ENCODE measurements at regions not wholly inside any gene's neighbourhood (a gene's known extent, or its start where the extent isn't known, plus 50 kb on each side); places are given as distances from the start of the nearest gene placed in this dataset.

DNA sequence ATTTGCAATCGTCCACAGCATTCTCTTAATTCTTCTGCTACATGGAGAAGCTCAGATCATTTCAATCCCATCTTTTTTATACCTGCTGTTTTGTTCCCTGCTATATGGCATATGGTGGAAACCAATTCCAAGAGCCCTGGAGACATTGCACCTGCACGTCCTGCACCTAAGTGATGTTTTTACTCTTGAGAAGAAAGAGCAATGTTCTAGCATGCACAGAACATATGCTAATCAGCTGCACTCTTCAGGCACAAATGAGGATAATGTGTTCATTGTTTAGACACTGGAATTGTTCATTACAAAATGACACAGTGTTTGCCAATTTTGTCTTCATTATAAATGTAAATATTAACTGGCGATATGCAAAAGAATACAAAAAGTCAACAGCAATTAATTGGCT, 935.8 kb downstream of the TLE4 start:
- H3K4me2 ChIP-seq (ENCODE audit: low read depth, low read length) = no peak overlapping the region
- H3K27me3 ChIP-seq (replicated peaks; ENCODE audit: insufficient read depth, low read length) = no peaks in the 10 kb centered on the region
- no peaks in the 10 kb centered on the region for H3F3A ChIP-seq (ENCODE audit: insufficient read depth, low read length)
- DNase-seq = no peak
- H3K27ac ChIP-seq (ENCODE audit: low read length) = no peak overlapping the region
- no peaks in the 10 kb centered on the region for H3K79me2 ChIP-seq (ENCODE audit: low read length)
- H3K36me3 ChIP-seq (replicated peaks; ENCODE audit: insufficient read depth, low read length) = no peaks in the 10 kb centered on the region
- TF ChIP-seq EZH2 (optimal IDR thresholded peaks at IDR 0.05; ENCODE audit: low read depth, low read length) (no peak), EZH2phosphoT487 (IDR thresholded peaks at IDR 0.05; ENCODE audit: low read length) (no peak)
- TF ChIP-seq, protein P1, sequence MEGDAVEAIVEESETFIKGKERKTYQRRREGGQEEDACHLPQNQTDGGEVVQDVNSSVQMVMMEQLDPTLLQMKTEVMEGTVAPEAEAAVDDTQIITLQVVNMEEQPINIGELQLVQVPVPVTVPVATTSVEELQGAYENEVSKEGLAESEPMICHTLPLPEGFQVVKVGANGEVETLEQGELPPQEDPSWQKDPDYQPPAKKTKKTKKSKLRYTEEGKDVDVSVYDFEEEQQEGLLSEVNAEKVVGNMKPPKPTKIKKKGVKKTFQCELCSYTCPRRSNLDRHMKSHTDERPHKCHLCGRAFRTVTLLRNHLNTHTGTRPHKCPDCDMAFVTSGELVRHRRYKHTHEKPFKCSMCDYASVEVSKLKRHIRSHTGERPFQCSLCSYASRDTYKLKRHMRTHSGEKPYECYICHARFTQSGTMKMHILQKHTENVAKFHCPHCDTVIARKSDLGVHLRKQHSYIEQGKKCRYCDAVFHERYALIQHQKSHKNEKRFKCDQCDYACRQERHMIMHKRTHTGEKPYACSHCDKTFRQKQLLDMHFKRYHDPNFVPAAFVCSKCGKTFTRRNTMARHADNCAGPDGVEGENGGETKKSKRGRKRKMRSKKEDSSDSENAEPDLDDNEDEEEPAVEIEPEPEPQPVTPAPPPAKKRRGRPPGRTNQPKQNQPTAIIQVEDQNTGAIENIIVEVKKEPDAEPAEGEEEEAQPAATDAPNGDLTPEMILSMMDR (IDR thresholded peaks at IDR 0.05; ENCODE audit: low read length) = no peak
- H3K9me3 ChIP-seq (replicated peaks; ENCODE audit: insufficient read depth, low read length) = no peaks in the 10 kb centered on the region
- H3K4me3 ChIP-seq (ENCODE audit: low read length) = no peak overlapping the region
- H3K9ac ChIP-seq (ENCODE audit: low read length) = no peak overlapping the region
- no peak overlapping the region for H2AFZ ChIP-seq (ENCODE audit: low read length)
- H3K4me1 ChIP-seq (ENCODE audit: low read length) = no peaks in the 10 kb centered on the region
- H3K9me2 ChIP-seq (replicated peaks; ENCODE audit: insufficient read depth, low read length) = no peaks in the 10 kb centered on the region
- H4K20me1 ChIP-seq (ENCODE audit: insufficient read depth, low read length) = no peaks in the 10 kb centered on the region

DNA sequence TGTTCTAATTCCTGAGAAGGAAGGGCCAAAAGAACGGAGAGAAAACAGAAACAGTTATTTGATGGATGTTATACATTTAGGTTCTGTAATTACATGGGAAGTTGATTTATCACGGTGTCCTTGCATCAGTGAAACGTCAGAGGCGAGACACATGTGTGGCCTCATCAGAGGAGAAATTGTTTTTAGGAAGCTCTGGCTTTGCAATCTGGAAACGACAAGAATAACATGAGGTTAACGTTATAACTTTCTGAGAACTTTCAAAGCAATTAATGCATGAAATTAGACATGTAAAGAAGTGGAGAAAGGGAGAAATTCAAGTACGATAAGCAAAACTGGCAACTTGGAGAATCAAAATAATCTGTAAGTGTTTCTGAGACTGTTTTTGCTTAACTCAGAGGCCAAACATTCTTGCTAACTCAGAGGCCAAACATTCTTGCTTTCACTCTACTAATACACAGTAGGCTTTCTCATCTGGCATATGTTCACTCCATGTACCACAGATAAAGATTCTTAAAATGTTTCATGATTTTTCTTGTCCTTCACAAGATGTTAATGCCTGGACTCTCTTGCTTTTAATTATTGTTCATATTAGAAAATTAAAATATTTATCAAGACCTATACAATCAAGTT, 933.0 kb downstream of the TLE4 start:
- Histone ChIP-seq H2AFZ (ENCODE audit: low read length) (no peak overlapping the region), H3K9me3 (replicated peaks; ENCODE audit: insufficient read depth, low read length) (no peaks in the 10 kb centered on the region)
- no peak for DNase-seq

GRCh38 chr9:80503671-80504281, 932.0 kb downstream of the TLE4 start:
- H3F3A ChIP-seq (ENCODE audit: insufficient read depth, low read length) = no peaks in the 10 kb centered on the region
- no peak for DNase-seq
- no peak overlapping the region for H3K4me2 ChIP-seq (ENCODE audit: low read depth, low read length)
- H4K20me1 ChIP-seq (ENCODE audit: insufficient read depth, low read length) = no peaks in the 10 kb centered on the region
- TF ChIP-seq EZH2 (optimal IDR thresholded peaks at IDR 0.05; ENCODE audit: low read depth, low read length) (no peak), EZH2phosphoT487 (IDR thresholded peaks at IDR 0.05; ENCODE audit: low read length) (no peak)
- TF ChIP-seq, protein P1 (IDR thresholded peaks at IDR 0.05; ENCODE audit: low read length) = no peak
- H3K27me3 ChIP-seq (replicated peaks; ENCODE audit: insufficient read depth, low read length) = no peaks in the 10 kb centered on the region
- no peaks in the 10 kb centered on the region for H3K4me1 ChIP-seq (ENCODE audit: low read length)
- no peak overlapping the region for H3K9ac ChIP-seq (ENCODE audit: low read length)
- no peaks in the 10 kb centered on the region for H3K79me2 ChIP-seq (ENCODE audit: low read length)
- H3K9me3 ChIP-seq (replicated peaks; ENCODE audit: insufficient read depth, low read length) = no peaks in the 10 kb centered on the region
- no peaks in the 10 kb centered on the region for H3K9me2 ChIP-seq (replicated peaks; ENCODE audit: insufficient read depth, low read length)
- H3K36me3 ChIP-seq (replicated peaks; ENCODE audit: insufficient read depth, low read length) = no peaks in the 10 kb centered on the region
- no peak overlapping the region for H3K27ac ChIP-seq (ENCODE audit: low read length)
- no peak overlapping the region for H3K4me3 ChIP-seq (ENCODE audit: low read length)
- H2AFZ ChIP-seq (ENCODE audit: low read length) = no peak overlapping the region

More for the DNA sequence above, 933.0 kb downstream of the TLE4 start:
- Histone ChIP-seq H3K9ac (ENCODE audit: low read length) (no peak overlapping the region), H3K9me2 (replicated peaks; ENCODE audit: insufficient read depth, low read length) (no peaks in the 10 kb centered on the region), H3K79me2 (ENCODE audit: low read length) (no peaks in the 10 kb centered on the region), H3K4me1 (ENCODE audit: low read length) (no peaks in the 10 kb centered on the region), H3K27me3 (replicated peaks; ENCODE audit: insufficient read depth, low read length) (no peaks in the 10 kb centered on the region), H3K4me2 (ENCODE audit: low read depth, low read length) (no peak overlapping the region), H3F3A (ENCODE audit: insufficient read depth, low read length) (no peaks in the 10 kb centered on the region), H3K27ac (ENCODE audit: low read length) (no peak overlapping the region), H4K20me1 (ENCODE audit: insufficient read depth, low read length) (no peaks in the 10 kb centered on the region), H3K36me3 (replicated peaks; ENCODE audit: insufficient read depth, low read length) (no peaks in the 10 kb centered on the region), H3K4me3 (ENCODE audit: low read length) (no peak overlapping the region)
- TF ChIP-seq EZH2phosphoT487 (IDR thresholded peaks at IDR 0.05; ENCODE audit: low read length) (no peak), EZH2 (optimal IDR thresholded peaks at IDR 0.05; ENCODE audit: low read depth, low read length) (no peak)
- TF ChIP-seq, protein P1 (IDR thresholded peaks at IDR 0.05; ENCODE audit: low read length) = no peak
